HG03354 (cell line): ENCODE measurements at regions not wholly inside any gene's neighbourhood (a gene's known extent, or its start where the extent isn't known, plus 50 kb on each side); places are given as distances from the start of the nearest gene placed in this dataset.
A peak's percentile ranks its signal among the peaks of the same experiment; 100 is the strongest.
"Not testable (repeated sequence)": the region's sequence is repeated elsewhere in the genome, so short reads cannot be mapped to it uniquely, and the experiment has no call there.

Source experiments
- ATAC-seq: cut with Tn5 transposase; IDR thresholded peaks from one replicate; pipeline ENCODE4 v1.9.1; 2021; ENCODE audit warnings: mild to moderate bottlenecking; ENCODE audit not compliant: unreplicated experiment, poor library complexity, severe bottlenecking

- no peak for ATAC-seq
These were observed 65.8 kb downstream of the SPIN4 start for GRCh38 chrX:63285375-63285774.

- no peak for ATAC-seq
These were observed 66.5 kb downstream of the SPIN4 start for GRCh38 chrX:63284659-63285058.

- no peak for ATAC-seq
These were observed 67.8 kb downstream of the SPIN4 start for GRCh38 chrX:63283348-63283747.

GRCh38 chrX:63282828-63283227 is 68.3 kb downstream of the SPIN4 start:
- ATAC-seq, result no peak

GRCh38 chrX:63282077-63282476 is 69.1 kb downstream of the SPIN4 start:
- no peak for ATAC-seq

- no peak for ATAC-seq
These were observed 69.7 kb downstream of the SPIN4 start for GRCh38 chrX:63281465-63281864.

- ATAC-seq, result not testable (repeated sequence)
These were observed 73.7 kb downstream of the SPIN4 start for GRCh38 chrX:63277394-63277793.

GRCh38 chrX:63275127-63275526 is 76.0 kb downstream of the SPIN4 start:
- ATAC-seq, result peak; percentile 74

GRCh38 chrX:63270873-63271272 is 80.3 kb downstream of the SPIN4 start:
- no peak for ATAC-seq

- no peak for ATAC-seq
These were observed 93.0 kb downstream of the SPIN4 start for GRCh38 chrX:63258144-63258543.

GRCh38 chrX:63250253-63250868 is 100.8 kb downstream of the SPIN4 start:
- ATAC-seq, result peak; percentile 100

- ATAC-seq, result not testable (repeated sequence)
These were observed 108.4 kb downstream of the SPIN4 start for GRCh38 chrX:63242689-63243088.

GRCh38 chrX:63235963-63236362 is 115.2 kb downstream of the SPIN4 start:
- ATAC-seq, result not testable (repeated sequence)

GRCh38 chrX:63233013-63233412 is 118.1 kb downstream of the SPIN4 start:
- not testable (repeated sequence) for ATAC-seq

GRCh38 chrX:63218202-63218601 is 132.9 kb downstream of the SPIN4 start:
- not testable (repeated sequence) for ATAC-seq

GRCh38 chrX:63217549-63217948 is 133.6 kb downstream of the SPIN4 start:
- ATAC-seq, result not testable (repeated sequence)

- peak; percentile 60 for ATAC-seq
These were observed 141.5 kb downstream of the SPIN4 start for GRCh38 chrX:63209645-63210044.

- peak; percentile 84 for ATAC-seq
These were observed 142.0 kb downstream of the SPIN4 start for GRCh38 chrX:63209128-63209527.

- ATAC-seq, result not testable (repeated sequence)
These were observed 146.7 kb downstream of the SPIN4 start for GRCh38 chrX:63204266-63205074.

- not testable (repeated sequence) for ATAC-seq
These were observed 149.1 kb downstream of the SPIN4 start for GRCh38 chrX:63201987-63202386.

GRCh38 chrX:63198693-63199092 is 152.4 kb downstream of the SPIN4 start:
- not testable (repeated sequence) for ATAC-seq
